DND-41 (cell line): ENCODE measurements at regions not wholly inside any gene's neighbourhood (a gene's known extent, or its start where the extent isn't known, plus 50 kb on each side); places are given as distances from the start of the nearest gene placed in this dataset.

Source experiments
- ATAC-seq: fragments of 200-7000 bp; cut with Tn5 transposase; 3 replicates; pipeline ENCODE4 v1.9.1; 2021; ENCODE audit warnings: low read depth; ENCODE audit not compliant: insufficient read depth
- DNase-seq: peaks from one replicate; pipeline ENCODE4 v3.0.0-alpha.2; 2020
- H2AFZ ChIP-seq: 2 replicates; pipeline ENCODE4 v1.6.0; 2012; ENCODE audit warnings: low read depth, low read length
- H3K27ac ChIP-seq: 2 replicates; pipeline ENCODE4 v1.5.1; 2012; ENCODE audit warnings: low read length, inconsistent platforms
- H3K27me3 ChIP-seq: fragments of 200-600 bp; sonication (generic); 2 replicates; pipeline ENCODE4 v1.6.0; 2012; ENCODE audit warnings: low read length, mild to moderate bottlenecking, inconsistent platforms; ENCODE audit not compliant: insufficient read depth, poor library complexity
- H3K36me3 ChIP-seq: 2 replicates; pipeline ENCODE4 v1.5.1; 2012; ENCODE audit warnings: low read length, inconsistent platforms; ENCODE audit not compliant: insufficient read depth
- H3K4me1 ChIP-seq: 2 replicates; pipeline ENCODE4 v1.5.1; 2012; ENCODE audit warnings: mild to moderate bottlenecking, low read length; ENCODE audit not compliant: insufficient read depth
- H3K4me2 ChIP-seq: 2 replicates; pipeline ENCODE4 v1.6.0; 2012; ENCODE audit warnings: mild to moderate bottlenecking, moderate library complexity, low read length, inconsistent platforms; ENCODE audit not compliant: insufficient read depth
- H3K4me3 ChIP-seq, 2 experiments: fragments of 200-600 bp in 1 of 2; shearing (Covaris generic) in 1 of 2; 2 replicates each; pipeline ENCODE4 v1.5.1; 2012 to 2016; ENCODE audit warnings: inconsistent platforms in 2 of 2, low read length in 2 of 2, mild to moderate bottlenecking in 2 of 2, low read depth in 1 of 2, moderate library complexity in 1 of 2
- H3K79me2 ChIP-seq: 2 replicates; pipeline ENCODE4 v1.6.0; 2012; ENCODE audit warnings: low read length, inconsistent platforms; ENCODE audit not compliant: insufficient read depth
- H3K9ac ChIP-seq: 2 replicates; pipeline ENCODE4 v1.6.0; 2012; ENCODE audit warnings: low read depth, mild to moderate bottlenecking, inconsistent platforms, low read length, moderate library complexity
- H3K9me3 ChIP-seq: 2 replicates; pipeline ENCODE4 v1.5.1; 2012; ENCODE audit warnings: low read length, moderate library complexity, mild to moderate bottlenecking, inconsistent platforms; ENCODE audit not compliant: insufficient read depth, severe bottlenecking
- H4K20me1 ChIP-seq: 2 replicates; pipeline ENCODE4 v1.6.0; 2012; ENCODE audit warnings: low read length; ENCODE audit not compliant: insufficient read depth
- CTCF ChIP-seq: IDR thresholded peaks from 2 replicates; pipeline ENCODE4 v1.5.1; 2012; ENCODE audit warnings: borderline replicate concordance, low read length, moderate library complexity, mild to moderate bottlenecking; ENCODE audit not compliant: poor library complexity, severe bottlenecking; ENCODE audit errors: extremely low read depth
- EZH2 ChIP-seq: IDR thresholded peaks from 3 replicates; pipeline ENCODE4 v1.6.1; 2012; ENCODE audit warnings: borderline replicate concordance, low read depth, mild to moderate bottlenecking, moderate library complexity, low read length, inconsistent platforms; ENCODE audit not compliant: severe bottlenecking

DNA sequence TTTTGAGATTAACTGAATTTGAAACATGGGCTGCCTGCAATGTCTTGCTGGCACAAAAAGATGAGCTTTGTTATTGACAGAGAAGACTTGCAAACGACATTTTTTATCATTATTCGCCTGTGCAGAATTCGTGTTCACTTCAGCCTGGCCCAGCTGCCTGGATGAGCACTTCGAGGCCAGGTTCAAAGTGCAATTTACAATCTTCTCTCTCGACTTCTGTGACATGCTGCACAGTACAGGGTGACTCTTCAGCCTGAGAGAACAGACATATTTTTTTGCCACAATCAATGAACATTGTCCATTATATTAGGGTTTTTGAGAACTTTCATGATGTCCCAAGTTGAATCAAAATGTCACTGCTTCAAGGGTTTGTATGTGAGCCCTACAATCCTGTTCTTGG is 616.5 kb downstream of the SMARCA1 start:
- Histone ChIP-seq H2AFZ (no peak overlapping the region), H3K36me3 (no peaks in the 10 kb centered on the region), H4K20me1 (no peaks in the 10 kb centered on the region), H3K9ac (no peak overlapping the region), H3K9me3 (no peaks in the 10 kb centered on the region), H3K4me1 (no peaks in the 10 kb centered on the region), H3K4me2 (no peak overlapping the region), H3K79me2 (no peaks in the 10 kb centered on the region), H3K4me3 (no peak overlapping the region), H3K27ac (no peak overlapping the region), H3K27me3 (no peaks in the 10 kb centered on the region)
- ATAC-seq (no peak), DNase-seq (no peak)
- TF ChIP-seq EZH2 (no peak), CTCF (no peak)

DNA sequence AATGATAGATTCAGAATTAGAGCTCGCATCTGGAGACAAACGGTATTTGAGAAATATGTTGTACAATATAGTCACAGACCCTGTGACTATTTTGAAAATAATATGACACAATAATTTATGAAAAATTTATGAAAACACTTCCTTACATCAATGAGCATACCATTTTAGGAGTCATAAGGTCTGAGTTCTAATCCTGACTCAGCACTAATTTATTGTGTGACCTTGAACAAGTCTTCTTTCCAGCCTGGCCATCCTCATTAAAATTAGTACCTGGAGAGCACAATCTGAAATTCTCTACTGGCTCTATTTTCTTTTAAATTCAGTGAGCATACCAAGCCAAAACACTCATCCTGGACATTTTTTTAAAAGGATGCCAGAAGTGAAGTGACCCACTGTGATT is 622.3 kb downstream of the SMARCA1 start:
- H3K27ac ChIP-seq, result no peak overlapping the region
- H3K4me2 ChIP-seq, result no peak overlapping the region
- no peaks in the 10 kb centered on the region for H4K20me1 ChIP-seq
- no peaks in the 10 kb centered on the region for H3K36me3 ChIP-seq
- H3K27me3 ChIP-seq, result no peaks in the 10 kb centered on the region
- no peak overlapping the region for H3K4me3 ChIP-seq
- no peaks in the 10 kb centered on the region for H3K9me3 ChIP-seq
- H3K79me2 ChIP-seq, result no peaks in the 10 kb centered on the region
- no peak overlapping the region for H2AFZ ChIP-seq
- no peaks in the 10 kb centered on the region for H3K4me1 ChIP-seq
- ATAC-seq, result no peak
- DNase-seq, result no peak
- H3K9ac ChIP-seq, result no peak overlapping the region
- TF ChIP-seq CTCF (no peak), EZH2 (no peak)

DNA sequence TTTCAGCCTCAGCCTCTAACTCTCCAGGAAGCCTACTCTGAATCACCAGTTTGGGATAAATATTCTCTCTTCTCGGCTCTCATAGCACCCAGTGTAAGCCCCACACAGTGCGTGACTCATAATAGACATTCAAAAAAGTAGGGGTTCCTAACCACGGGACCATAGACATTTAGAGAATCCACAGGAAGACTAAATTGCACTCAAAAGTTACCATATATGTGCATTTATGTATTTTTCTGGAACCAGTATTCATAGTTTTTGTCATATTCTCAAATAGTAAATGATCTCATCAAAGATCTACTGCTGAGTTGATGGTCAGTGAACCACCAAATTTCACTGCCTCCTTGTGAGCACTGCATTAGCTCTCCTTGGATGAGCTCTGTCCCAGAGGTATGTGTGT is 625.7 kb downstream of the SMARCA1 start:
- Histone ChIP-seq H3K79me2 (no peaks in the 10 kb centered on the region), H3K27ac (no peak overlapping the region), H3K27me3 (no peaks in the 10 kb centered on the region), H3K4me1 (no peaks in the 10 kb centered on the region), H3K4me3 (no peak overlapping the region), H2AFZ (no peak overlapping the region), H3K9me3 (no peaks in the 10 kb centered on the region), H3K4me2 (no peak overlapping the region), H3K36me3 (no peaks in the 10 kb centered on the region), H4K20me1 (no peaks in the 10 kb centered on the region), H3K9ac (no peak overlapping the region)
- ATAC-seq (no peak), DNase-seq (no peak)
- TF ChIP-seq EZH2 (no peak), CTCF (no peak)

GRCh38 chrX:128891554-128891953 is 631.7 kb downstream of the SMARCA1 start:
- Histone ChIP-seq H3K27ac (no peak overlapping the region), H3K9ac (no peak overlapping the region), H2AFZ (no peak overlapping the region), H3K9me3 (no peaks in the 10 kb centered on the region), H3K4me3 (no peak overlapping the region), H3K27me3 (no peaks in the 10 kb centered on the region), H3K36me3 (no peaks in the 10 kb centered on the region), H3K4me1 (no peaks in the 10 kb centered on the region), H3K79me2 (no peaks in the 10 kb centered on the region), H4K20me1 (no peaks in the 10 kb centered on the region), H3K4me2 (no peak overlapping the region)
- DNase-seq, result no peak
- ATAC-seq, result no peak
- TF ChIP-seq CTCF (no peak), EZH2 (no peak)
